GM10266 (cell line): ENCODE measurements at regions not wholly inside any gene's neighbourhood (a gene's known extent, or its start where the extent isn't known, plus 50 kb on each side); places are given as distances from the start of the nearest gene placed in this dataset.
"Not testable (repeated sequence)": the region's sequence is repeated elsewhere in the genome, so short reads cannot be mapped to it uniquely, and the experiment has no call there.

Source experiments
- DNase-seq: peaks from one replicate; pipeline ENCODE4 v3.0.0; 2012; ENCODE audit errors: extremely low spot score
- TF ChIP-seq, protein P1 (sequence below): IDR thresholded peaks from 2 replicates; pipeline ENCODE4 v1.5.1; 2012; ENCODE audit warnings: mild to moderate bottlenecking, low read depth; ENCODE audit not compliant: control insufficient read depth, insufficient read depth; ENCODE audit errors: missing control alignments

DNA sequence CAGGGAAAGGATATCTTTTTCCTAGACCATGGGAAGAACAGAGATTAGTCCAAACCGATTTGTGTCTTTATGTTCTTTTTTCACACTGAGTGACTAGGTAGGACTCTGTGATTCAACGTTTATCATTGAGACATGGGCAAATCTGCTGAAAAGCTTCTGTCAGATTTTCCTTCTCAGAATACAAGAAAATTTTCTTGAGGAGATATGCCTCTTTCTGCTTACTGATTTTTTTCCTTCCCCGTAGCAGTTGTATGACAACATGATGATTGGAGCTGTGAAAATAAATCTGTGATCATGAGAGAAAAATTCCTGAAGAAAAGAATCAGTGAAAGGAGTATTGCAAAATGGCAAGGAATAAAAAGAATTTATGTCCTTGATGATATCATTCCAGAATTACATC lies 130.6 kb upstream of the FAT4 start:
- DNase-seq = no peak
- TF ChIP-seq, protein P1, sequence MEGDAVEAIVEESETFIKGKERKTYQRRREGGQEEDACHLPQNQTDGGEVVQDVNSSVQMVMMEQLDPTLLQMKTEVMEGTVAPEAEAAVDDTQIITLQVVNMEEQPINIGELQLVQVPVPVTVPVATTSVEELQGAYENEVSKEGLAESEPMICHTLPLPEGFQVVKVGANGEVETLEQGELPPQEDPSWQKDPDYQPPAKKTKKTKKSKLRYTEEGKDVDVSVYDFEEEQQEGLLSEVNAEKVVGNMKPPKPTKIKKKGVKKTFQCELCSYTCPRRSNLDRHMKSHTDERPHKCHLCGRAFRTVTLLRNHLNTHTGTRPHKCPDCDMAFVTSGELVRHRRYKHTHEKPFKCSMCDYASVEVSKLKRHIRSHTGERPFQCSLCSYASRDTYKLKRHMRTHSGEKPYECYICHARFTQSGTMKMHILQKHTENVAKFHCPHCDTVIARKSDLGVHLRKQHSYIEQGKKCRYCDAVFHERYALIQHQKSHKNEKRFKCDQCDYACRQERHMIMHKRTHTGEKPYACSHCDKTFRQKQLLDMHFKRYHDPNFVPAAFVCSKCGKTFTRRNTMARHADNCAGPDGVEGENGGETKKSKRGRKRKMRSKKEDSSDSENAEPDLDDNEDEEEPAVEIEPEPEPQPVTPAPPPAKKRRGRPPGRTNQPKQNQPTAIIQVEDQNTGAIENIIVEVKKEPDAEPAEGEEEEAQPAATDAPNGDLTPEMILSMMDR = no peak

DNA sequence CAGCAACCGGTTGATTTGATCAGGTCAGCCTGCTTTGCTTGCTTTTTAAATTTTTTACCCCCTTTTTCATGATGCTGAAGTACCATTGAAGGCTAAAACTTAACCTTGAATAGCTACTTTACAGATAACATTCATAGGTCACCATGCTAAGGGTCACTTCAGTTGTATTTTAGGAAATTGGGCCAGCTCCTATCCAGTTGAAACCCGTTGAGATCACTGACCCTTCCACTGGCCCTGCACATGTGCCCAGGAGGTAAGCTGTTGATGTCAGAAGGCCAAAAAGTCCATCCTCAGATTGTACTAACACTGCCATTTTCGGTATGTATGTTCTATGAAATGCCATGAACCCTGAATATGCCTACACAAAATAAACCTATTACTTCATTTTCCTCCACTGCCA lies 133.0 kb upstream of the FAT4 start:
- no peak for DNase-seq
- TF ChIP-seq, protein P1 = no peak

DNA sequence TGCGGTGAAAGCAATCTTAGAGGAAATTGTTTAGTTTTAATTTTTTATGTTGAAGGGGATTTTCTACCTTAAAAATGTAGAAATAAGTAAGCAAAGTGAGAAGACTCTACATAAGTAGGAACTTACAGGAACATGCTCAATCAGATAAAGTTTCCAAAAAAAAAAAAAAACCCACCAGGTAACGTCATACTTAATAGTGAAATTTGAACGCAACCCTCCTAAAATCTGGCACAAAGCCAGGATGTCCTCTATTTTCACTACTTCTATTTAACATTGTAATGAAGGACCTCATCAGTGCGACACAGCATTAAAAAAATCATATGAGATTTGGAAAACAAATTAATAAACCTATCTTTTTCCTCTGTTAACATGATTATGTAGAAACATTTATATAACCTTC lies 135.0 kb upstream of the FAT4 start:
- no peak for DNase-seq
- TF ChIP-seq, protein P1 = no peak

DNA sequence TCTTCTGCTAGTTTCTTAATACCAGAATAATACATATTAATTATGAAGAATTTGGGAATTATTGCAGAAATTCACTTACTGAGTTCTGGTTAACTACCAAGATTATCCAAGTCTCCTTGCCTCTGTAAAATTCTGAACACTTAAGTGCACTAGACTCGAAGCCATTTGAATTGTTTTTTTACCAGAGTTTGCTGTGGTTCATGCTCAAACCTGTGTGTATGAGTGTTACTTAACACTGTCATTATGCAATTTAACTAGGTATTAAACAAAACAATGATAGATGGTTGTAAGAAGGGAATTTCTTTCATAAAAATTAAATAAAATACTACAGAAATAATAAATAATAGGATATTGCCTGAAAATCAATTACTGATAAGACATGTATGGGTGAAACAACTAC lies 145.6 kb upstream of the FAT4 start:
- no peak for DNase-seq
- TF ChIP-seq, protein P1 = no peak

DNA sequence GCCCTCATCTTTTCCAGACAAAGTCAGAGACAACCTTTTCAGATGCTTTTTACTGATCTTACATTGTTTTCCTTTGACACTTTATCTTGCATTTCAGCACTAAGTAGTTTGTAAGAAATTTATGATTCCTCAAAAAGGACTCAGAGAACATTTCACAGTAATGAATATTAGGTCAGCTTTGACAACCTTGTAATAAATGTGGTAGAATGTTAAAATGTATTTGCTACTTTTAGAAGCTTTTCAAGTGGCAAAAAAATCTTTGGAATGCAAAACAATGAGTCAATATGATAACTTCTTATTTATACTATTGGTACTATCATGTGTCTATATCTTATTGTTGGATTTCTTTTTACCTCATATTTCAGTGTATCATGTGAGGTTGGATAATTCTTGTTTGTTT lies 146.2 kb upstream of the FAT4 start:
- TF ChIP-seq, protein P1 = no peak
- no peak for DNase-seq

DNA sequence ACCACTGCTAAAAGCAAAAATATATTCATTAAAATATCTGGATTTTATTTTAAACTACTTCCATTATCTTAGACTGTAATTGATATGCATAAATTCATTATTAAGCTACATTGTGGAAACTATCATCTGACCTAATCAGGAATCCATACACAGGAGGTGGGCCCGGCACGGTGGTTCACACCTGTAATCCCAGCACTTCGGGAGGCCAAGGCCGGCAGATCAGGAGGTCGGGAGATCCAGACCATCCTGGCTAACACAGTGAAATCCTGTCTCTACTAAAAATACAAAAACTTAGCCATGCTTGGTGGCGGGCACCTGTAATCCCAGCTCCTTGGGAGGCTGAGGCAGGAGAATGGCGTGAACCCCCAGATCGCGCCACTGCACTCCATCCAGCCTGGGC lies 148.7 kb upstream of the FAT4 start:
- not testable (repeated sequence) for DNase-seq

DNA sequence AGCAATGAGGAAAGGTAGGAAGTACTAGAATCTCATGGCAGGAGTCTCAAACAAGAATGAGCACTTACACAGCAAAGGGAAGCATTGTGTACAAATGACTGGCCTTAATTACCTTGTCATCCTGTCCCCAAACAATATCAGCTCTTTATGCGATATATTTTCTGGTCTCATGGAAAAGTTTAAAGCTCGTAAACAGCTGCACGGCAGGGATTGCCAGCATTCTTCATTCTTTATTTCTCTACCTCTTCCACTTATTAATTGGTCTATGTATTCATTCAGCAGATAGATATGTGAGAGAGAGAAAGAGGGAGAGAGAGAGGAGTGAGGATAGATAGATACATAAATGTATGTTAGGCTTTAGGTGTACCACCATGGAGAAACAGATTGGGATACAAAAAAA lies 155.8 kb upstream of the FAT4 start:
- DNase-seq = no peak
- TF ChIP-seq, protein P1 = no peak

DNA sequence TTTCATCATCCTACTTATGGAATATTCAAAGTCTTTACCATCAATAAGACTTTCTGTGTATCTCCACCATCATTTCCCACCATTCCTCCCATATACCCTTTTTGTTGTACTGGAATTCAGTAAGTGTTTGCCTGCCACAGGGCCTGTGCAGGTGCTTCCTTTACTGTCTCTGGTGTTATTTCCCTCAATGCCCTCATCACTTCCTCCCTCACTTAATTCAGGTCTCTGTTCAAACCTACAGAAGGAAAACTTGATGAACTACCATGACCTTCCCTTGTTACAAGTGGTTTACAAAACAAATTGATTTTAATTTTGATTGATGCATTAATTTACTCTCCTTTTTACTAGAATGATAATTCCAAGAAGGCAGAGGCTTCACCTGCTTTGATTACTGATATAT lies 159.5 kb upstream of the FAT4 start:
- DNase-seq = no peak
- TF ChIP-seq, protein P1 = no peak
